ENCODE measurements at regions not wholly inside any gene's neighbourhood (a gene's known extent, or its start where the extent isn't known, plus 50 kb on each side); places are given as distances from the start of the nearest gene placed in this dataset.
A peak's percentile ranks its signal among the peaks of the same experiment; 100 is the strongest.

GRCh38 chr17:77472468-77473310 lies 331.9 kb downstream of the SEC14L1 start:
- Histone ChIP-seq H3K9ac (ENCODE audit: low read length) (peak overlapping the region; percentile 59), H3K27me3 (ENCODE audit: low read length) (no peaks in the 10 kb centered on the region), H3F3A (ENCODE audit: insufficient read depth) (peaks cover 14% of the 10 kb centered on the region), H3K4me2 (ENCODE audit: low read depth, low read length, poor library complexity, severe bottlenecking) (peak overlapping the region; percentile 72), H3K9me2 (replicated peaks; ENCODE audit: insufficient read depth, low read length) (no peaks in the 10 kb centered on the region), H4K20me1 (ENCODE audit: low read depth, low read length) (no peaks in the 10 kb centered on the region), H3K36me3 (ENCODE audit: low read length) (peaks cover 7% of the 10 kb centered on the region; the same call in 1 of the 2 replicates), H3K9me3 (ENCODE audit: insufficient read depth, low read length) (no peaks in the 10 kb centered on the region), H3K4me3 (ENCODE audit: insufficient read depth, low read length, poor library complexity, severe bottlenecking) (peak overlapping the region; percentile 24), H2AFZ (ENCODE audit: low read depth, low read length, severe bottlenecking) (no peak overlapping the region), H3K79me2 (ENCODE audit: insufficient read depth, low read length) (peaks cover 100% of the 10 kb centered on the region), H3K27ac (ENCODE audit: low read depth, low read length) (peak overlapping the region; percentile 90)
- no peak for TF ChIP-seq EZH2phosphoT487 (conservative IDR thresholded peaks at IDR 0.05; ENCODE audit: low read length)
- no peak for TF ChIP-seq CTCF (IDR thresholded peaks at IDR 0.05; ENCODE audit: insufficient read depth, low read length, poor library complexity, severe bottlenecking)

GRCh38 chr17:77473615-77474226 lies 333.0 kb downstream of the SEC14L1 start:
- H2AFZ ChIP-seq (ENCODE audit: low read depth, low read length, severe bottlenecking) = no peak overlapping the region
- H3K79me2 ChIP-seq (ENCODE audit: insufficient read depth, low read length) = peaks cover 100% of the 10 kb centered on the region
- H3K9me2 ChIP-seq (replicated peaks; ENCODE audit: insufficient read depth, low read length) = no peaks in the 10 kb centered on the region
- peaks cover 7% of the 10 kb centered on the region for H3K36me3 ChIP-seq (ENCODE audit: low read length)
- no peaks in the 10 kb centered on the region for H4K20me1 ChIP-seq (ENCODE audit: low read depth, low read length)
- H3K4me3 ChIP-seq (ENCODE audit: insufficient read depth, low read length, poor library complexity, severe bottlenecking) = no peak overlapping the region
- no peaks in the 10 kb centered on the region for H3K9me3 ChIP-seq (ENCODE audit: insufficient read depth, low read length)
- peak overlapping the region; percentile 90 for H3K27ac ChIP-seq (ENCODE audit: low read depth, low read length)
- H3K4me2 ChIP-seq (ENCODE audit: low read depth, low read length, poor library complexity, severe bottlenecking) = peak overlapping the region; percentile 72
- no peak for TF ChIP-seq EZH2phosphoT487 (conservative IDR thresholded peaks at IDR 0.05; ENCODE audit: low read length)
- TF ChIP-seq CTCF (IDR thresholded peaks at IDR 0.05; ENCODE audit: insufficient read depth, low read length, poor library complexity, severe bottlenecking) = no peak
- peaks cover 14% of the 10 kb centered on the region for H3F3A ChIP-seq (ENCODE audit: insufficient read depth)
- H3K9ac ChIP-seq (ENCODE audit: low read length) = peak overlapping the region; percentile 59
- no peaks in the 10 kb centered on the region for H3K27me3 ChIP-seq (ENCODE audit: low read length)

- Histone ChIP-seq H3K4me3 (ENCODE audit: insufficient read depth, low read length, poor library complexity, severe bottlenecking) (no peak overlapping the region), H3K9me3 (ENCODE audit: insufficient read depth, low read length) (no peaks in the 10 kb centered on the region), H3K27ac (ENCODE audit: low read depth, low read length) (peak overlapping the region; percentile 90), H3K36me3 (ENCODE audit: low read length) (peaks cover 7% of the 10 kb centered on the region), H3K9me2 (replicated peaks; ENCODE audit: insufficient read depth, low read length) (no peaks in the 10 kb centered on the region), H4K20me1 (ENCODE audit: low read depth, low read length) (no peaks in the 10 kb centered on the region), H3F3A (ENCODE audit: insufficient read depth) (peaks cover 14% of the 10 kb centered on the region), H3K79me2 (ENCODE audit: insufficient read depth, low read length) (peaks cover 100% of the 10 kb centered on the region), H3K9ac (ENCODE audit: low read length) (peak overlapping the region; percentile 59), H2AFZ (ENCODE audit: low read depth, low read length, severe bottlenecking) (no peak overlapping the region), H3K27me3 (ENCODE audit: low read length) (no peaks in the 10 kb centered on the region), H3K4me2 (ENCODE audit: low read depth, low read length, poor library complexity, severe bottlenecking) (peak overlapping the region; percentile 72)
- TF ChIP-seq CTCF (IDR thresholded peaks at IDR 0.05; ENCODE audit: insufficient read depth, low read length, poor library complexity, severe bottlenecking) (no peak), EZH2phosphoT487 (conservative IDR thresholded peaks at IDR 0.05; ENCODE audit: low read length) (no peak)
These were observed 333.7 kb downstream of the SEC14L1 start for GRCh38 chr17:77474292-77474988.
